Breast epithelium (tissue), 4 donors: ENCODE measurements at regions not wholly inside any gene's neighbourhood (a gene's known extent, or its start where the extent isn't known, plus 50 kb on each side); places are given as distances from the start of the nearest gene placed in this dataset.

Experiments
- DNase-seq, 2 donors: peaks; one replicate each; pipeline ENCODE4 v3.0.0-alpha.2; 2019; ENCODE audit warnings: low spot score in 2 of 2
- H3K27ac ChIP-seq, 2 donors: fragments of 200-600 bp; sonication (generic) in 1 of 2; one replicate each; pipeline ENCODE4 v1.5.1; 2016 to 2019; ENCODE audit warnings: mild to moderate bottlenecking in 1 of 2
- H3K27me3 ChIP-seq, 2 donors: fragments of 200-600 bp; sonication (generic) in 1 of 2; one replicate each; pipeline versions ENCODE4 v1.5.1 to v1.6.0; 2017 to 2019; ENCODE audit warnings: control low read depth in 1 of 2, mild to moderate bottlenecking in 1 of 2
- H3K36me3 ChIP-seq: fragments of 200-600 bp; one replicate; pipeline ENCODE4 v1.5.1; 2019
- H3K4me1 ChIP-seq, 2 donors: fragments of 200-600 bp; sonication (generic); one replicate each; pipeline ENCODE4 v1.5.1; 2016 to 2019; ENCODE audit warnings: control low read depth in 1 of 2
- H3K4me3 ChIP-seq, 3 donors: fragments of 200-600 bp; sonication (generic); 1 replicate in 2 of 3; 2 replicates in 1 of 3; pipeline ENCODE4 v1.5.1; 2016 to 2019; ENCODE audit warnings: mild to moderate bottlenecking in 3 of 3, moderate library complexity in 2 of 3
- H3K9me3 ChIP-seq, 2 donors: fragments of 200-600 bp; sonication (generic) in 1 of 2; one replicate each; pipeline ENCODE4 v1.5.1; 2016 to 2019; ENCODE audit warnings: control low read depth in 1 of 2
- CTCF ChIP-seq, 3 donors: fragments of 450-650 bp; IDR thresholded peaks; one replicate each; pipeline ENCODE4 v1.5.1; 2016 to 2017; ENCODE audit warnings: antibody characterized with exemption in 3 of 3, mild to moderate bottlenecking in 3 of 3, moderate library complexity in 3 of 3
- POLR2A ChIP-seq: fragments of 450-650 bp; IDR thresholded peaks from one replicate; pipeline ENCODE4 v1.6.1; 2016; ENCODE audit warnings: antibody characterized with exemption, mild to moderate bottlenecking, moderate library complexity
- POLR2AphosphoS5 ChIP-seq, 3 donors: sonication (generic); formaldehyde crosslinking; IDR thresholded peaks; one replicate each; pipeline ENCODE4 v1.6.1; 2017; ENCODE audit warnings: antibody characterized with exemption in 3 of 3
- intact Hi-C: fragments of 100-400 bp; cut with DNase I; formaldehyde crosslinking; loops from one replicate; pipeline ENCODE4 v1.15.1; 2023; ENCODE audit warnings: low total_unique reads

GRCh38 chr11:23861615-23862014 lies 635.2 kb upstream of the LUZP2 start:
- no peak overlapping the region for H3K27ac ChIP-seq
- no peaks in the 10 kb centered on the region for H3K9me3 ChIP-seq
- H3K27me3 ChIP-seq = no peaks in the 10 kb centered on the region

GRCh38 chr11:23865341-23865975 lies 631.4 kb upstream of the LUZP2 start:
- no peaks in the 10 kb centered on the region for H3K4me1 ChIP-seq
- intact Hi-C loops = no loop called here
- H3K27ac ChIP-seq = no peak overlapping the region
- H3K27me3 ChIP-seq = no peaks in the 10 kb centered on the region
- no peak overlapping the region for H3K4me3 ChIP-seq
- DNase-seq = no peak
- H3K36me3 ChIP-seq = no peaks in the 10 kb centered on the region
- H3K9me3 ChIP-seq = no peaks in the 10 kb centered on the region
- TF ChIP-seq CTCF (IDR thresholded peaks at IDR 0.05) (no peak), POLR2AphosphoS5 (IDR thresholded peaks at IDR 0.05) (no peak), POLR2A (no peak)

More at GRCh38 chr11:23861615-23862014, 635.2 kb upstream of the LUZP2 start:
- no peak for TF ChIP-seq POLR2A
- no peak for TF ChIP-seq CTCF (IDR thresholded peaks at IDR 0.05)
- TF ChIP-seq POLR2AphosphoS5 (IDR thresholded peaks at IDR 0.05) = no peak
- Histone ChIP-seq H3K36me3 (no peaks in the 10 kb centered on the region), H3K4me3 (no peak overlapping the region), H3K4me1 (no peaks in the 10 kb centered on the region)
- no peak for DNase-seq
- intact Hi-C loops = no loop called here

GRCh38 chr11:23866641-23867040 lies 630.2 kb upstream of the LUZP2 start:
- intact Hi-C loops = no loop called here
- TF ChIP-seq CTCF (IDR thresholded peaks at IDR 0.05) (no peak), POLR2A (no peak), POLR2AphosphoS5 (IDR thresholded peaks at IDR 0.05) (no peak)
- DNase-seq = no peak
- Histone ChIP-seq H3K27me3 (no peaks in the 10 kb centered on the region), H3K4me1 (no peaks in the 10 kb centered on the region), H3K9me3 (no peaks in the 10 kb centered on the region), H3K36me3 (no peaks in the 10 kb centered on the region), H3K27ac (no peak overlapping the region), H3K4me3 (no peak overlapping the region)

- intact Hi-C loops = no loop called here
- TF ChIP-seq CTCF (IDR thresholded peaks at IDR 0.05) (no peak), POLR2A (no peak), POLR2AphosphoS5 (IDR thresholded peaks at IDR 0.05) (no peak)
- H3K4me1 ChIP-seq = no peaks in the 10 kb centered on the region
These were observed 627.2 kb upstream of the LUZP2 start for GRCh38 chr11:23869671-23870070.

GRCh38 chr11:23873406-23873805 lies 623.4 kb upstream of the LUZP2 start:
- H3K9me3 ChIP-seq = peaks cover 0 to under 1% of the 10 kb centered on the region in 2 donors
- intact Hi-C loops = no loop called here

More at GRCh38 chr11:23869671-23870070, 627.2 kb upstream of the LUZP2 start:
- Histone ChIP-seq H3K9me3 (no peaks in the 10 kb centered on the region), H3K27me3 (no peaks in the 10 kb centered on the region), H3K36me3 (no peaks in the 10 kb centered on the region), H3K4me3 (no peak overlapping the region), H3K27ac (no peak overlapping the region)
- DNase-seq = no peak

More at GRCh38 chr11:23873406-23873805, 623.4 kb upstream of the LUZP2 start:
- Histone ChIP-seq H3K36me3 (no peaks in the 10 kb centered on the region), H3K27me3 (no peaks in the 10 kb centered on the region), H3K27ac (no peak overlapping the region), H3K4me3 (no peak overlapping the region), H3K4me1 (no peaks in the 10 kb centered on the region)
- DNase-seq = no peak
- TF ChIP-seq POLR2AphosphoS5 (IDR thresholded peaks at IDR 0.05) = no peak
- no peak for TF ChIP-seq CTCF (IDR thresholded peaks at IDR 0.05)
- TF ChIP-seq POLR2A = no peak
